KG1 (cell line): ENCODE measurements at regions not wholly inside any gene's neighbourhood (a gene's known extent, or its start where the extent isn't known, plus 50 kb on each side); places are given as distances from the start of the nearest gene placed in this dataset.
"Not testable (repeated sequence)": the region's sequence is repeated elsewhere in the genome, so short reads cannot be mapped to it uniquely, and the experiment has no call there.

Source experiments
- DNase-seq: peaks from one replicate; lab custom pipeline; 2025; lab: John Stamatoyannopoulos, UW

GRCh38 chr4:17436047-17436749 is 75.7 kb downstream of the QDPR start:
- not testable (repeated sequence) for DNase-seq

- no peak for DNase-seq
Observed at GRCh38 chr4:17433827-17434226, 78.1 kb downstream of the QDPR start.

- DNase-seq = no peak
Observed at GRCh38 chr4:17427991-17428390, 83.9 kb downstream of the QDPR start.

GRCh38 chr4:17426222-17426621 is 85.7 kb downstream of the QDPR start:
- no peak for DNase-seq

- DNase-seq = no peak
Observed at GRCh38 chr4:17418010-17418409, 93.9 kb downstream of the QDPR start.

- DNase-seq = no peak
Observed at GRCh38 chr4:17414392-17414791, 97.5 kb downstream of the QDPR start.

- no peak for DNase-seq
Observed at GRCh38 chr4:17400686-17401085, 111.2 kb downstream of the QDPR start.

- DNase-seq = no peak
Observed at GRCh38 chr4:17398805-17399204, 113.1 kb downstream of the QDPR start.

GRCh38 chr4:17398035-17398434 is 113.9 kb downstream of the QDPR start:
- DNase-seq = no peak

- no peak for DNase-seq
Observed at GRCh38 chr4:17397611-17398010, 114.3 kb downstream of the QDPR start.

GRCh38 chr4:17385403-17385802 is 126.5 kb downstream of the QDPR start:
- DNase-seq = no peak

- no peak for DNase-seq
Observed at GRCh38 chr4:17380347-17380746, 131.5 kb downstream of the QDPR start.

GRCh38 chr4:17376205-17376604 is 135.7 kb downstream of the QDPR start:
- no peak for DNase-seq

GRCh38 chr4:17373666-17374065 is 138.2 kb downstream of the QDPR start:
- no peak for DNase-seq

GRCh38 chr4:17370818-17371217 is 141.1 kb downstream of the QDPR start:
- no peak for DNase-seq

- DNase-seq = no peak
Observed at GRCh38 chr4:17368408-17368807, 143.5 kb downstream of the QDPR start.

GRCh38 chr4:17367201-17367600 is 144.7 kb downstream of the QDPR start:
- DNase-seq = no peak

GRCh38 chr4:17366496-17366895 is 145.4 kb downstream of the QDPR start:
- no peak for DNase-seq

- DNase-seq = no peak
Observed at GRCh38 chr4:17362430-17362829, 149.5 kb downstream of the QDPR start.

- no peak for DNase-seq
Observed at GRCh38 chr4:17358241-17358640, 153.6 kb downstream of the QDPR start.

GRCh38 chr4:17356926-17357325 is 155.0 kb downstream of the QDPR start:
- no peak for DNase-seq

- no peak for DNase-seq
Observed at GRCh38 chr4:17352357-17352756, 159.5 kb downstream of the QDPR start.

- DNase-seq = no peak
Observed at GRCh38 chr4:17347445-17347844, 164.4 kb downstream of the QDPR start.

GRCh38 chr4:17339376-17339775 is 172.5 kb downstream of the QDPR start:
- no peak for DNase-seq
